Left ventricle myocardium inferior (tissue), 1 donor: ENCODE measurements at regions not wholly inside any gene's neighbourhood (a gene's known extent, or its start where the extent isn't known, plus 50 kb on each side); places are given as distances from the start of the nearest gene placed in this dataset.

ENCODE experiments used
- DNase-seq: peaks from one replicate; pipeline ENCODE4 v3.0.0-alpha.2; 2020
- H3K27ac ChIP-seq: fragments of 200-600 bp; replicated peaks from 2 replicates; pipeline ENCODE4 v1.8.0; 2021
- H3K27me3 ChIP-seq: fragments of 200-600 bp; 2 replicates; pipeline ENCODE4 v1.8.0; 2021; ENCODE audit warnings: low read depth
- H3K36me3 ChIP-seq: fragments of 200-600 bp; 2 replicates; pipeline ENCODE4 v1.8.0; 2021
- H3K4me1 ChIP-seq: fragments of 200-600 bp; 2 replicates; pipeline ENCODE4 v1.8.0; 2021
- H3K4me3 ChIP-seq: fragments of 200-600 bp; 2 replicates; pipeline ENCODE4 v1.8.0; 2021; ENCODE audit warnings: mild to moderate bottlenecking, moderate library complexity
- H3K9me3 ChIP-seq: fragments of 200-600 bp; replicated peaks from 2 replicates; pipeline ENCODE4 v1.8.0; 2021
- CTCF ChIP-seq: fragments of 200-600 bp; IDR thresholded peaks from 2 replicates; pipeline ENCODE4 v1.8.0; 2021; ENCODE audit warnings: antibody characterized with exemption, mild to moderate bottlenecking, borderline replicate concordance
- intact Hi-C: fragments of 100-400 bp; cut with micrococcal nuclease; formaldehyde crosslinking; loops from one replicate; pipeline ENCODE4 v1.11.0; 2022
- donor health status: DM: no; HTN: yes; CAD: no; lungs with severe emphysema.

- Histone ChIP-seq H3K36me3 (no peaks in the 10 kb centered on the region), H3K9me3 (no peaks in the 10 kb centered on the region), H3K4me3 (no peak overlapping the region), H3K27me3 (peaks cover 95% of the 10 kb centered on the region), H3K4me1 (peaks cover 15% of the 10 kb centered on the region), H3K27ac (no peak overlapping the region)
- intact Hi-C loops = no loop called here
- TF ChIP-seq CTCF = no peak
- no peak for DNase-seq
These were observed 142.0 kb upstream of the RET start for GRCh38 chr10:42934842-42935241.

GRCh38 chr10:42935466-42935865 is 141.4 kb upstream of the RET start:
- Histone ChIP-seq H3K9me3 (no peaks in the 10 kb centered on the region), H3K27ac (no peak overlapping the region), H3K27me3 (peaks cover 95% of the 10 kb centered on the region), H3K4me1 (peaks cover 15% of the 10 kb centered on the region), H3K4me3 (no peak overlapping the region), H3K36me3 (no peaks in the 10 kb centered on the region)
- DNase-seq = no peak
- intact Hi-C loops = no loop called here
- TF ChIP-seq CTCF = no peak

- Histone ChIP-seq H3K4me1 (peaks cover 15% of the 10 kb centered on the region), H3K27me3 (peaks cover 93% of the 10 kb centered on the region), H3K9me3 (no peaks in the 10 kb centered on the region), H3K27ac (no peak overlapping the region), H3K36me3 (no peaks in the 10 kb centered on the region), H3K4me3 (no peak overlapping the region)
- intact Hi-C loops = no loop called here
- TF ChIP-seq CTCF = no peak
- DNase-seq = no peak
These were observed 140.3 kb upstream of the RET start for GRCh38 chr10:42936580-42936979.

GRCh38 chr10:42937048-42937447 is 139.8 kb upstream of the RET start:
- H3K4me3 ChIP-seq = no peak overlapping the region
- H3K27ac ChIP-seq = no peak overlapping the region
- H3K9me3 ChIP-seq = no peaks in the 10 kb centered on the region
- H3K27me3 ChIP-seq = peaks cover 91% of the 10 kb centered on the region
- peaks cover 15% of the 10 kb centered on the region for H3K4me1 ChIP-seq
- TF ChIP-seq CTCF = no peak
- DNase-seq = no peak
- intact Hi-C loops = no loop called here
- H3K36me3 ChIP-seq = no peaks in the 10 kb centered on the region

GRCh38 chr10:42937649-42938180 is 139.2 kb upstream of the RET start:
- Histone ChIP-seq H3K27me3 (peaks cover 90% of the 10 kb centered on the region), H3K36me3 (no peaks in the 10 kb centered on the region), H3K27ac (no peak overlapping the region), H3K4me1 (peaks cover 13% of the 10 kb centered on the region), H3K9me3 (no peaks in the 10 kb centered on the region), H3K4me3 (no peak overlapping the region)
- intact Hi-C loops = no loop called here
- DNase-seq = no peak
- no peak for TF ChIP-seq CTCF
